Panc1 (cell line): ENCODE measurements at regions not wholly inside any gene's neighbourhood (a gene's known extent, or its start where the extent isn't known, plus 50 kb on each side); places are given as distances from the start of the nearest gene placed in this dataset.

Experiments
- ATAC-seq: fragments of 200-7000 bp; cut with Tn5 transposase; 2 replicates; pipeline ENCODE4 v1.9.1; 2020; ENCODE audit warnings: mild to moderate bottlenecking, moderate library complexity
- BruUV-seq: library from RNA; stranded (reverse); fragments of 400-500 nt; replicated peaks from 2 replicates; lab custom pipeline; 2021; lab: Mats Ljungman, UMichigan
- CTCF ChIA-PET: fragments of 300-600 bp; sonication (Branson Sonifier 250); formaldehyde crosslinking; loops from one replicate; lab custom pipeline; 2022; ENCODE audit warnings: antibody characterized with exemption; lab: Charles Lee
- POLR2A ChIA-PET: fragments of 300-600 bp; sonication (Branson Sonifier 250); formaldehyde crosslinking; loops from one replicate; lab custom pipeline; 2022; ENCODE audit warnings: antibody characterized with exemption; lab: Charles Lee
- DNase-seq: peaks from one replicate; pipeline ENCODE4 v3.0.0-alpha.2; 2010; ENCODE audit warnings: low read depth, low spot score
- H3K27ac ChIP-seq: 2 replicates; pipeline ENCODE4 v1.5.1; 2011; ENCODE audit warnings: mild to moderate bottlenecking, low read length, inconsistent platforms
- H3K27me3 ChIP-seq: fragments of 200-500 bp; sonication (Bioruptor generic); 2 replicates; pipeline ENCODE4 v1.6.0; 2014; ENCODE audit warnings: low read length, inconsistent platforms; ENCODE audit not compliant: control insufficient read depth, insufficient read depth
- H3K36me3 ChIP-seq: fragments of 200-500 bp; sonication (Bioruptor generic); 2 replicates; pipeline ENCODE4 v1.5.1; 2014; ENCODE audit warnings: inconsistent platforms, mild to moderate bottlenecking, low read length, moderate library complexity; ENCODE audit not compliant: control insufficient read depth, insufficient read depth
- H3K4me1 ChIP-seq: 2 replicates; pipeline ENCODE4 v1.5.1; 2011; ENCODE audit warnings: inconsistent platforms, mild to moderate bottlenecking, low read length, moderate library complexity; ENCODE audit not compliant: control insufficient read depth, insufficient read depth
- H3K4me3 ChIP-seq, 2 experiments: 2 replicates each; pipeline ENCODE4 v1.5.1; 2011 to 2012; ENCODE audit warnings: low read depth in 2 of 2, low read length in 2 of 2, mild to moderate bottlenecking in 2 of 2, inconsistent platforms in 1 of 2, moderate library complexity in 1 of 2
- H3K9me3 ChIP-seq: fragments of 200-500 bp; sonication (Bioruptor generic); 2 replicates; pipeline ENCODE4 v1.5.1; 2014; ENCODE audit warnings: low read depth, mild to moderate bottlenecking, inconsistent platforms, low read length, moderate library complexity; ENCODE audit not compliant: control insufficient read depth, insufficient read depth
- POLR2AphosphoS5 ChIP-seq: IDR thresholded peaks from 2 replicates; pipeline ENCODE4 v1.6.1; 2012; ENCODE audit warnings: mild to moderate bottlenecking, low read depth, low read length, moderate library complexity
- SIN3A ChIP-seq: IDR thresholded peaks from 2 replicates; pipeline ENCODE4 v1.6.1; 2012; ENCODE audit warnings: low read depth, mild to moderate bottlenecking, low read length, moderate library complexity, borderline replicate concordance; ENCODE audit not compliant: insufficient read depth
- TCF7L2 ChIP-seq: IDR thresholded peaks from 2 replicates; pipeline ENCODE4 v1.6.1; 2011; ENCODE audit warnings: mild to moderate bottlenecking, low read depth, low read length, inconsistent platforms
- in situ Hi-C: cut with HindIII; loops from 2 replicates; pipeline ENCODE4 v1.10.0; 2016; ENCODE audit warnings: low sequenced_read_pairs, low pct_unique_long_range_greater_than_20kb
- intact Hi-C: fragments of 100-400 bp; cut with micrococcal nuclease; formaldehyde crosslinking; loops from one replicate; pipeline ENCODE4 v1.10.0; 2022; ENCODE audit not compliant: unreplicated experiment
- TF ChIP-seq, protein P1 (sequence below): fragments of 450-650 bp; IDR thresholded peaks from 2 replicates; pipeline ENCODE4 v1.5.1; 2017; ENCODE audit warnings: mild to moderate bottlenecking
- TF ChIP-seq, protein P2 (sequence below), 2 experiments: IDR thresholded peaks; 2 replicates each; pipeline ENCODE4 v1.6.1; 2011 to 2012; ENCODE audit warnings: low read depth in 2 of 2, control low read depth in 1 of 2, low read length in 1 of 2, mild to moderate bottlenecking in 1 of 2, moderate library complexity in 1 of 2; ENCODE audit not compliant: insufficient read depth in 1 of 2

DNA sequence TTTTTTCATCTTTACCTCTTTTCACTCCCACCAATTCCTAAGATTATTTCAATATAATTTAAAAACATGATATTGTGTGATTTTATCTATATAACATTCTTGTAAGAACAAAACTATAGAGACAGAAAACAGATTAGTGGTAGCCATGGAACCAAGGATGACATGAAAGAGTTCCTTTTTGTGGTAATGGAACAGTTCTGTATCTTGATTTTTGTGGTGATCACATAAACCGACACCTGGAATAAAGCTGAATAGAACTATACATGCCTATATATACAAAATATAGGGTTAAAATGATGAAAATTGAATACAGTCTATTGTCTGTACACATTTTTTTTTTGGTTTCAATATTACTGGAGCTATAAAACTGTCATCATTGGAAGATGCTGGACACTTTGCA lies 945.4 kb downstream of the SI start:
- H3K27me3 ChIP-seq = no peaks in the 10 kb centered on the region
- intact Hi-C loops = no loop called here
- no TSS peak for BruUV-seq
- no peak for TF ChIP-seq TCF7L2
- TF ChIP-seq SIN3A = no peak
- no peak for TF ChIP-seq POLR2AphosphoS5
- TF ChIP-seq, protein P1, sequence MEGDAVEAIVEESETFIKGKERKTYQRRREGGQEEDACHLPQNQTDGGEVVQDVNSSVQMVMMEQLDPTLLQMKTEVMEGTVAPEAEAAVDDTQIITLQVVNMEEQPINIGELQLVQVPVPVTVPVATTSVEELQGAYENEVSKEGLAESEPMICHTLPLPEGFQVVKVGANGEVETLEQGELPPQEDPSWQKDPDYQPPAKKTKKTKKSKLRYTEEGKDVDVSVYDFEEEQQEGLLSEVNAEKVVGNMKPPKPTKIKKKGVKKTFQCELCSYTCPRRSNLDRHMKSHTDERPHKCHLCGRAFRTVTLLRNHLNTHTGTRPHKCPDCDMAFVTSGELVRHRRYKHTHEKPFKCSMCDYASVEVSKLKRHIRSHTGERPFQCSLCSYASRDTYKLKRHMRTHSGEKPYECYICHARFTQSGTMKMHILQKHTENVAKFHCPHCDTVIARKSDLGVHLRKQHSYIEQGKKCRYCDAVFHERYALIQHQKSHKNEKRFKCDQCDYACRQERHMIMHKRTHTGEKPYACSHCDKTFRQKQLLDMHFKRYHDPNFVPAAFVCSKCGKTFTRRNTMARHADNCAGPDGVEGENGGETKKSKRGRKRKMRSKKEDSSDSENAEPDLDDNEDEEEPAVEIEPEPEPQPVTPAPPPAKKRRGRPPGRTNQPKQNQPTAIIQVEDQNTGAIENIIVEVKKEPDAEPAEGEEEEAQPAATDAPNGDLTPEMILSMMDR = no peak
- TF ChIP-seq, protein P2, sequence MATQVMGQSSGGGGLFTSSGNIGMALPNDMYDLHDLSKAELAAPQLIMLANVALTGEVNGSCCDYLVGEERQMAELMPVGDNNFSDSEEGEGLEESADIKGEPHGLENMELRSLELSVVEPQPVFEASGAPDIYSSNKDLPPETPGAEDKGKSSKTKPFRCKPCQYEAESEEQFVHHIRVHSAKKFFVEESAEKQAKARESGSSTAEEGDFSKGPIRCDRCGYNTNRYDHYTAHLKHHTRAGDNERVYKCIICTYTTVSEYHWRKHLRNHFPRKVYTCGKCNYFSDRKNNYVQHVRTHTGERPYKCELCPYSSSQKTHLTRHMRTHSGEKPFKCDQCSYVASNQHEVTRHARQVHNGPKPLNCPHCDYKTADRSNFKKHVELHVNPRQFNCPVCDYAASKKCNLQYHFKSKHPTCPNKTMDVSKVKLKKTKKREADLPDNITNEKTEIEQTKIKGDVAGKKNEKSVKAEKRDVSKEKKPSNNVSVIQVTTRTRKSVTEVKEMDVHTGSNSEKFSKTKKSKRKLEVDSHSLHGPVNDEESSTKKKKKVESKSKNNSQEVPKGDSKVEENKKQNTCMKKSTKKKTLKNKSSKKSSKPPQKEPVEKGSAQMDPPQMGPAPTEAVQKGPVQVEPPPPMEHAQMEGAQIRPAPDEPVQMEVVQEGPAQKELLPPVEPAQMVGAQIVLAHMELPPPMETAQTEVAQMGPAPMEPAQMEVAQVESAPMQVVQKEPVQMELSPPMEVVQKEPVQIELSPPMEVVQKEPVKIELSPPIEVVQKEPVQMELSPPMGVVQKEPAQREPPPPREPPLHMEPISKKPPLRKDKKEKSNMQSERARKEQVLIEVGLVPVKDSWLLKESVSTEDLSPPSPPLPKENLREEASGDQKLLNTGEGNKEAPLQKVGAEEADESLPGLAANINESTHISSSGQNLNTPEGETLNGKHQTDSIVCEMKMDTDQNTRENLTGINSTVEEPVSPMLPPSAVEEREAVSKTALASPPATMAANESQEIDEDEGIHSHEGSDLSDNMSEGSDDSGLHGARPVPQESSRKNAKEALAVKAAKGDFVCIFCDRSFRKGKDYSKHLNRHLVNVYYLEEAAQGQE (IDR thresholded peaks at IDR 0.05; ENCODE audit: insufficient read depth in 1 of 2, low read depth in 2 of 2, low read length in 1 of 2) = no peak
- ATAC-seq (no peak), DNase-seq (no peak)
- H3K27ac ChIP-seq = no peak overlapping the region
- H3K4me1 ChIP-seq = no peaks in the 10 kb centered on the region
- POLR2A ChIA-PET = no interaction called here
- in situ Hi-C loops = no loop called here
- CTCF ChIA-PET = no interaction called here
- no peaks in the 10 kb centered on the region for H3K36me3 ChIP-seq
- no peak overlapping the region for H3K4me3 ChIP-seq
- peaks cover 3% of the 10 kb centered on the region; the same call in 1 of the 2 replicates for H3K9me3 ChIP-seq

DNA sequence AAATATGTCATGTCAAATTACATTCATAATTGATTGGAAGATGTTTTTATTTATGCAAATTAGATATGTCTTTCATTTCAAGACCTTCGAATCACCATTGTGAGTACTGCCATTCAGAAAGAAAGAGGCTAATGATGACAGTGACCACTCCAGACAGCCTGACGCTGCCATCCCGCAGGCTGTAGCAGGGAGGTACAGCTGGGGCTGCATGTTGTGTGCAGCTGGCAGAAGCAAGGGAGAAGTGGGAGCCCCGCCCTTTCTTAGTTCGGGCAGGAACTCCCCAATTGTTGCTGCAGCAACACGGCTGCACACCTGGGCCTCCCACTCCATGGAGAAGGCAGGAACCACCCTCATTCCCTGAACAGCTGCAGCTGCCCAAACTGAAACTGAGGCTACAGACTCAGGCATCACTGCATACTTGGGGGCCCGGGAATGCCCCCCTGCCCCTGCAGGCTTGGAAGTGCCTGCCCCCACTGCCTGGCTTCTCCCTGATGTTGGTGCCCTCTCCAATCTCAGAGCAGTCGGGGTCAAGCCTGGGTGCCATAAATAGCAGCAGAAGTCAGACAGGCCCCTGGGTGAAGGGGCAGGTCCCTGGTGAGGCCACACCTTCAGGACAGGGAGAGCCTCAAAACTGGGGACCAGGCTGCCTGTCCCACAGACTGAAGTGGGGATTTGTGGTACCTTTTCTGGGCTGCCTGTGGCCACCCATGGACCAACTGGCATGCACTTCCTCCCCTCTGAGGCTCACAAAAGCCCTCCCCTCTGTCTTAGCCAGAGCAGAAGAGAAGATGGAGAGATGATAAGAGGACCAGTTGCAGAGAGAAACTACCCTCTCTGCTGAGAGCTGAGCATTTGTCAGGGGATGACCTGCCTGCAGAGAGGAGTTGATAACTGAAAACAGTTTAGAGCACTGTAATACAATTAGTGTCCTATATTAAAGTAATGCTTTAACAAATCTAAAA lies 964.6 kb downstream of the SI start:
- no peak overlapping the region for H3K4me3 ChIP-seq
- H3K9me3 ChIP-seq = peaks cover 2% of the 10 kb centered on the region; the same call in 1 of the 2 replicates
- H3K27me3 ChIP-seq = no peaks in the 10 kb centered on the region
- CTCF ChIA-PET = no interaction called here
- no peaks in the 10 kb centered on the region for H3K36me3 ChIP-seq
- in situ Hi-C loops = no loop called here
- DNase-seq = no peak
- intact Hi-C loops = no loop called here
- H3K4me1 ChIP-seq = no peaks in the 10 kb centered on the region
- no TSS peak for BruUV-seq
- POLR2A ChIA-PET = no interaction called here
- no peak overlapping the region for H3K27ac ChIP-seq
- no peak for ATAC-seq
- no peak for TF ChIP-seq POLR2AphosphoS5
- TF ChIP-seq, protein P1 = no peak
- TF ChIP-seq, protein P2 (IDR thresholded peaks at IDR 0.05; ENCODE audit: insufficient read depth in 1 of 2, low read depth in 2 of 2, low read length in 1 of 2) = no peak
- TF ChIP-seq TCF7L2 = no peak
- TF ChIP-seq SIN3A = no peak
